ENCODE measurements at regions not wholly inside any gene's neighbourhood (a gene's known extent, or its start where the extent isn't known, plus 50 kb on each side); places are given as distances from the start of the nearest gene placed in this dataset.
A peak's percentile ranks its signal among the peaks of the same experiment; 100 is the strongest.
"Not testable (repeated sequence)": the region's sequence is repeated elsewhere in the genome, so short reads cannot be mapped to it uniquely, and the experiment has no call there.

DNA sequence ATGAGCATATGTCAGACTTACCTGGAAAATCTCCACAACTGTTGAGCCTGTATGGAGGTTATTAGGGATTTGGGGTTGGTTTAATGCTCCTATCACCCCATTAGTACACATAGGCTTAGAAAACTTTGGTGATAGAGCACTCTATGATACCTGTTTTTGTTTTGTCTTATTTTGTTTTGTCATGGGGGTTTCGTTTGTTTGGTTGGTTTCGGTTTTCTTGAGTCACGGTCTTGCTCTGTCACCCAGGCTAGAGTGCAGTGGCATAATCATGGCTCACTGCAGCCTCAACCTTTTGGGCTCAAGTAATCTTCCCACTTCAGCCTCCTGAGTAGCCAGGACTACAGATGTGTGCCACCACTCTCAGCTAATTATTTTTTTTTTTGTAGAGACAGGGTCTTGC is 70.0 kb downstream of the MZT1 start:
- no peak for DNase-seq (ENCODE audit: low read depth in 4 of 4, low spot score in 3 of 4)

DNA sequence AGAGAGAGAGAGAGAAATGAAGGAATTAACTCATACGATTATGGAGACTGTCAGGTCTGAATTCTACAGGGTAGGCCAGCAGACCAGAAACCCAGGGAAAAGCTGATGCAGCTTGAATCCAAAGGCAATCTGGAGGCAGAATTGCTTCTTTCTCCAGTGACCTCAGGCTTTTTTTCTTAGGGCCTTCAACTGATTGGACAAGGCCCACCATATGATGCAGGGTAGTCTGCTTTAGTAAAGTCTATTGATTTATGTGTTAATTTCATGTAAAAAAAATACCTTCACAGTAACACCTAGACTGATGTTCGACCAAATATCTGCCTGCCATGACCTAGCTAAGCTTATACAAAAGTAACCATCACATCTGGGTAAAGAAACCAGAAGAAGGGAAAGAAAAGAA is 71.1 kb downstream of the MZT1 start:
- no peak for DNase-seq (ENCODE audit: low read depth in 4 of 4, low spot score in 3 of 4)

GRCh38 chr13:72653506-72653905 is 73.9 kb downstream of the MZT1 start:
- DNase-seq (ENCODE audit: low read depth in 4 of 4, low spot score in 3 of 4): no peak

DNA sequence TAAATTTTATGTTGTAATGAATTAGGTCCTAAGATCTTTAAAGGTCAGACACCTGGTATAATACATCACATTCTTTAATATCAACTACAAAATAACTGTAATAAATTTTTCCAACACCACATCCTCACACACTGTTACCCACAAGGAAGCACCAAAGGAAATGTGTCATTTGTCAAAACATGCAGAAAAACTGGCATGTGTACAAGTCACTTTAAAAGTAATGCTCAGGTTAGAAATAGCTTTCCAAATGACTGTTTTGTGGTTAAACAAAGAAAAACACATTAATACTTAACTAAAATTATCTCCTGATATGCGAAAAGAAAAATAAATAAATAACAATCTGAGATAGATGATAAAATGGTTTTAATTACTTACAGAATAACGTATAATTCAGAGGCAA is 74.7 kb downstream of the MZT1 start:
- no peak for DNase-seq (ENCODE audit: low read depth in 4 of 4, low spot score in 3 of 4)

GRCh38 chr13:72651144-72651543 is 76.3 kb downstream of the MZT1 start:
- DNase-seq (ENCODE audit: low read depth in 4 of 4, low spot score in 3 of 4): peak in 1 of 4 donors; percentile 26

DNA sequence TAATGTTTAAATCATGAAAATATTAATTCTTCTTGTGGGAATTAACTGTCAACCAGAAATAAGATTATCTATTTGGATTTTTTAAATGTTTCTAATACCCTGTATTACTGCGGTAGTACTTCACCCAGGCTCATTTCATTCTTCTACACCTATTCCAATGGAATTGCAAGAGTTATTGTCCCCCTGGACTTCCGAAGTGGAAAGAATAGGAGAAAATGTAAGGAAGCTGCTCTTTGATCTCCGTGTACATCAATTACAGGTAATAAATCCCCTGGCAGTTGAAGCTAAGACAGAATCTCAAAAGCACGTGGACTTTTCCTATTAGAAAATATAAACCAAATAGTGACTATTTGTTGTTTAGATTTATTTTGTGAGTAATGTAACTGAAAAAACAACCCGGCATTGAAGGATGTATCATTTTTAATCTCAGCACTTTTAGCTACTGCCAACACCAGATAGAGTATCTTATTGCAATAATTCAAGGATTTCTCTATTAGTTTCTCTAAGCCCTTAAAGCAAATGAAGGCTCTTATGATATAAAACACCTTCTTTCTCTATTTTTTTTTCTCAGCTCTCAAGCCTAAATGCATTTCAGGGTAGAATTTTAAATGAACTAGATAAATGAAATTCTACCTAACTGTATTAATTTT is 77.3 kb downstream of the MZT1 start:
- DNase-seq (ENCODE audit: low read depth in 4 of 4, low spot score in 3 of 4): no peak

- DNase-seq (ENCODE audit: low read depth in 4 of 4, low spot score in 3 of 4): no peak
These were observed 78.8 kb downstream of the MZT1 start for GRCh38 chr13:72648513-72649065.

DNA sequence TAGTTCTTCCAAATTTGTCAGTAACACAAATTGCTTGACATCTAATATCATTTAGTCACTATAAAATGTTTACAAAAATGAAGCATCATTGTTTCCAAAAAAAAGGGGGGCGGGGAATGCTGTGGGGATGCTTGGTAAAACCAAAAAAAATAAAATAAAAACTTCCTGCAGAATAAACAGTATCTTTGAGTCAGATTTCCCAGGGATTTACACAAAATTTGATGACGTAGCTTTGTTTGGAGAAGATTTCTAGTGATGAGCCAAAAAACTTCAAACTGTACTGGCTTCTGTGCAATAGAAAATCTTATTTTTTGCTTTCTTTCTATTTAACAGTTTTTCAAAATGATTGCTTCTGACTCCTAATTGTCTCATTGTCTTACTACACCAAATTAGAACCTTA is 80.0 kb downstream of the MZT1 start:
- no peak for DNase-seq (ENCODE audit: low read depth in 4 of 4, low spot score in 3 of 4)

DNA sequence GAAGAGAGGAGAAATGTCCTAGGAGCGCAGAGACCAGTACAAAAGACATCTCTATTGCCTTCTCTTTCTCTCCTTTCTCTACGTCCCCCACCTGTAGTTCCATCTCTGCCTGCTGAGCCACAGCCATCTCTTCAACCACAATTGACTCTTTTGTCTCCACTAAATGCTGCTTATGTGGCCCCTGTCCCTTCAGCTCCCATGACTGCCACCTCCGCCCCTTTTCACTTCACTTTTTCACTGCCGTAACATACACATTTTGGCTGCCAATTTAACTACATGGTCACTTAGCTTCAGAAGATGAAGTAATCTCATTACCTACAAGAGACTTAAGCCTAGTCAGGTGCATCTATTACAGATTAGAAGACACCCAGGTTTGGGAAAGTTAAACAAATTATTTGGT is 81.9 kb downstream of the MZT1 start:
- DNase-seq (ENCODE audit: low read depth in 4 of 4, low spot score in 3 of 4): no peak

GRCh38 chr13:72643311-72643989 is 84.0 kb downstream of the MZT1 start:
- no peak for DNase-seq (ENCODE audit: low read depth in 4 of 4, low spot score in 3 of 4)

GRCh38 chr13:72639377-72639776 is 88.1 kb downstream of the MZT1 start:
- no peak for DNase-seq (ENCODE audit: low read depth in 4 of 4, low spot score in 3 of 4)

DNA sequence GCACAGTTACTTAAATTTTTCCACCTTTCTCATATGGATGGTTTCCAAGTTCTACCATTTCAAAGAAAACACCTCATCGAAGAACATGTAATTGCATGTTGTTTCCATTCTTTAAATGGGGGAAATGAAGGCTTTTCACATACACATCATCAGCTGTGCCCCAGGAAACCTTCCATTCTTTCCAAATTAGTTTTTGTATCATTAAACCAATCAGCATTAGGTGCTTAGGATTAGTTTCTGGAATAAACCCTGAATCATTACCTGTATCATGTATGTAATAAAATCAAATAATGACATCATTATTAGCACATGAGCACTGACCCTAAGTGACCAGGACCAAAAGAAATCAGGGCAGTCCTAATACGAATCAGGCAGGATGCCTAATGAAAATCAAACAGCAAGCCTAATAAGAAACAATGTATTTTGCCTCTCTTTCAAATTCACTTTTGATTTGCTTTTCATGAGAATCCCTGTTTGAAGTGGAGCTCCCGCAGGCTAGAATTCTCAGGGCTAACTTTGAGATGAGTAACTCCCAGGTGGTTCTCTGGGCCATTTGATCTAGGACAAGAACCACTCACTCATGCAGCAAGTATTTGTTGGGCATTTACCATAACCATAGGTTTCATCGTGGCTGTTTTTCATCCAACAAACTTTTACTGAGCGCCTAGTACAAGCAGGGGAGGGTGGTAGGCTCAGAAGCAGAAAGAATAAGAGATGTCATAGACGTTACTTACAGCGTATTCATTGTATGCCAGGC is 89.2 kb downstream of the MZT1 start:
- DNase-seq (ENCODE audit: low read depth in 4 of 4, low spot score in 3 of 4): no peak

DNA sequence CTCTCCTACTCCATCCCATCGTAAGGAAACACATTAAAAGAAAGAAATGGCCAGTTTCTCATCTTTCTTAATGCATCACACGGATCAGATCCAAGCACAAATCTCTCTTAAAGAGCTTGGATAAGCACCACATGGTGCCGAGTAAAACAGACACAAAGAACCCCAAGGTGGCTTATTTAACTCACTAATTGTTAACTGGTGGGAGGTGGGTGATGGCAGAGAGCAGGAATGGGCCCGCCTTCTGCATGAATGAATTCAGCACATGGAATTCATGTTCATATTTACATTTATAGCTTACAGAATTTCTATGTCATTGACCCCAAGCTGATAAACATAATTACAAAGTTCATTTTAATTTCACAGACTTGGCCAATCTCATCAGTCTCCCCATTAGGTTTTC is 89.9 kb downstream of the MZT1 start:
- no peak for DNase-seq (ENCODE audit: low read depth in 4 of 4, low spot score in 3 of 4)

- DNase-seq (ENCODE audit: low read depth in 4 of 4, low spot score in 3 of 4): no peak
These were observed 92.6 kb downstream of the MZT1 start for GRCh38 chr13:72634859-72635258.

DNA sequence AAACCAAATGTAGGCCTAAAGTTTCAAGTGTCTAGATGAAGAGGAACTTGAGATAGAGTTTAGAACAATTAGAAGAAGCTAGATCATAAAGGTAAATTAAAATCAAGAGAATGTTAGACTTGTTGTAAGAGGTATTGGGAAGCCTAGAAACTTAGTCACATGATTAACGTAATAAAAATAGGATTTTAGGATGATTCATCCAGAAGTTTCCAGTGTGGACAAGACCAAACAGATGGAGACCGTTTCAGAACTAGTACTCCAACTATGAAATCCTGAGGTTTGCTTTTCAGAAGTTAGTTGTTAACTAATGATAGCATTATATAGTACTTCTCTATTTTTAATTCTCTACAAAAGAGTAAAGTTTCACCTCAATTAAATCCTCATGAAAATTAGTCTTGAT is 104.9 kb downstream of the MZT1 start:
- DNase-seq (ENCODE audit: low read depth in 4 of 4, low spot score in 3 of 4): no peak

- DNase-seq (ENCODE audit: low read depth in 4 of 4, low spot score in 3 of 4): no peak
These were observed 106.6 kb downstream of the MZT1 start for GRCh38 chr13:72620874-72621273.

- no peak for DNase-seq (ENCODE audit: low read depth in 4 of 4, low spot score in 3 of 4)
These were observed 109.5 kb downstream of the MZT1 start for GRCh38 chr13:72617951-72618350.

DNA sequence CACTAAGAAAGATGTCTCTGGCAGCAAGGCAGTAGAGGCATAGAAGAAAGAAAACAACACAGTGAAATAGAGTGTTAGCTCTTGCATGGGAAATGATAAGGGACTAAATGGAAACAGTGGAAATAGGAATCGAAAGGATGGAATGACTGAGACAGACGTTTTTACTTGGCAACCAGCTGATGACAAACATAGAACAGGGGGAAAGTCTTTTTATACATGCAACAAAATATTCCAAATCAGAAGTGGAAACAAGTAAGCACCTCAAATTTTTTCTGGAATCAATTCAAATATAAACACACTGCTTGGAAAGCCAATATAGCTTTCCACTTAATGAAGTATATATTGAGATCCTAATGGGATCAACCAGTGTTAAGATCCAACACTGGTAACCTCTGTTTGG is 110.2 kb downstream of the MZT1 start:
- no peak for DNase-seq (ENCODE audit: low read depth in 4 of 4, low spot score in 3 of 4)

DNA sequence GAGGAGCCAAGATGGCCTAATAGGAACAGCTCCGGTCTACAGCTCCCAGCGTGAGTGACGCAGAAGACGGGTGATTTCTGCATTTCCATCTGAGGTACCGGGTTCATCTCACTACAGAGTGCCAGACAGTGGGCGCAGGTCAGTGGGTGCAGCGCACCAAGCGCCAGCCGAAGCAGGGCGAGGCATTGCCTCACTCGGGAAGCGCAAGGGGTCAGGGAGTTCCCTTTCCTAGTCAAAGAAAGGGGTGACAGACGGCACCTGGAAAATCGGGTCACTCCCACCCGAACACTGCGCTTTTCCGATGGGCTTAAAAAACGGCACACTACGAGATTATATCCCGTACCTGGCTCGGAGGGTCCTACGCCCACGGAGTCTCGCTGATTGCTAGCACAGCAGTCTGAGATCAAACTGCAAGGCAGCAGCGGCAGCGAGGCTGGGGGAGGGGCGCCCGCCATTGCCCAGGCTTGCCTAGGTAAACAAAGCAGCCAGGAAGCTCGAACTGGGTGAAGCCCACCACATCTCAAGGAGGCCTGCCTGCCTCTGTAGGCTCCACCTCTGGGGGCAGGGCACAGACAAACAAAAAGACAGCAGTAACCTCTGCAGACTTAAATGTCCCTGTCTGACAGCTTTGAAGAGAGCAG is 117.1 kb downstream of the MZT1 start:
- DNase-seq (ENCODE audit: low read depth in 4 of 4, low spot score in 3 of 4): not testable (repeated sequence)

- no peak for DNase-seq (ENCODE audit: low read depth in 4 of 4, low spot score in 3 of 4)
These were observed 128.2 kb downstream of the MZT1 start for GRCh38 chr13:72599178-72599743.
